ENCODE measurements at regions not wholly inside any gene's neighbourhood (a gene's known extent, or its start where the extent isn't known, plus 50 kb on each side); places are given as distances from the start of the nearest gene placed in this dataset.

GRCh38 chr3:159169828-159170227 lies 368.0 kb downstream of the MFSD1 start:
- DNase-seq (ENCODE audit: low spot score) = no peak

DNA sequence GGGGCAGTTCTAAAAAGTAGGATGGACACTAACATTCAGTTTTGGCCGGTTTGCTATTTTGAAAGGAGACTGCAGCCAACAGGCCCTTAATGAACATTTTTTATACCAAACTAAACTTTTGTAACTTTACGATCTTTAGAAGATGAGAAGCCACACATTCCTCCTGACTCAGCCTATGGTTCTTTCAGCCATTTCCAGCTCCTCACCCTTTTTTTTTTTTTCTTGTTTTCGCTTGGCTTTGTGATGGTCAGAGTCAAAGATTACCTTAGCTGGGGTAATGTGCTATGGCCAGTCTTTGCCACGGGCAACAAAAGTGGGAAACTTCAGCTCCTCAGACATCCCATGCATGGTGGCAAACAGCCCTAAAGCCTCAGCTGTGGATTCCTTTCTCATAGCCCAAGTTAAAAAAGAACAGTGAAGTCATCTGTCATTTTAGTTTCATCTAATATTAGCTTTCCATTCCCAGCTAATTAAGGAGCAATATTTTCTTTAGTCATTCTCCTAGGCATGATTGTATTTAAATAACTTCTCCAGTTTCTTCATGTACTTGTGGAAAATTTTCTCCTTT lies 368.7 kb downstream of the MFSD1 start:
- no peak for DNase-seq (ENCODE audit: low spot score)

DNA sequence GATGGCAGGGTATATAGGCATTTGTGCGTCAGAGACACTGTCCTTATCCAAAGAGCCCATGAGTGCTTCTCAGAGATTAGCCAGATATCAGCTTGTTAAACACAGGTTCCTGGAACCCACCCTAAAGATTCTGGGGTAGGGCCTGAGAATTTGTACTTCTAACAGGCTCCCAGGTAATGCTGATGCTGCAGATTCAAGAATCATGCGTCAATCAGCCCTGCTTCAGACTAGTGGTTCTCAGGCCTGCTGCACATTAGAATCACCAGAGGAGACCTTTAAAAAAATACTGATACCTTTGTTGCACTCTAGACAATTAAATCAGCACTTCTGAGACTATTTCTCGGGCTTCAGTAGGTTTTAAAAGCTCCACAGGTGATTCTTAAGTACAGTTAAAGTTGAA lies 369.5 kb downstream of the MFSD1 start:
- no peak for DNase-seq (ENCODE audit: low spot score)

DNA sequence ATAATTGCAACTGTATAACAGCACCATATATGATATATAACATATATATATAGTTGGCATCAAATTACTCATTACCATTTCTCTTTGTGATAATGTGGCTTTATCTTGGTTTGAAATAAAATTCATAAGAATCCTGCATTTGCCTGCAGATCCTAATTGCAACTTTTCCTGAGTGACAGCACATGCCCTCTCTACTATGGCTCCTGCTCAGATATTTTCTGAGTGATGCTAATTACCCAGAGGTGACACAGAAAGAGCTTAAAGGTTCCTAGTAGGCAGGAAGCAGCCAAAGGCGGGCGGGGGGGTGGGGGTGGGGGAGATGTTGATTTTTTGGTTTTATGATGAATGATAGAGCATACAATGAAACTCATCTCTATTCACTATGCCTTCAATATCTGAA lies 370.6 kb downstream of the MFSD1 start:
- no peak for DNase-seq (ENCODE audit: low spot score)

DNA sequence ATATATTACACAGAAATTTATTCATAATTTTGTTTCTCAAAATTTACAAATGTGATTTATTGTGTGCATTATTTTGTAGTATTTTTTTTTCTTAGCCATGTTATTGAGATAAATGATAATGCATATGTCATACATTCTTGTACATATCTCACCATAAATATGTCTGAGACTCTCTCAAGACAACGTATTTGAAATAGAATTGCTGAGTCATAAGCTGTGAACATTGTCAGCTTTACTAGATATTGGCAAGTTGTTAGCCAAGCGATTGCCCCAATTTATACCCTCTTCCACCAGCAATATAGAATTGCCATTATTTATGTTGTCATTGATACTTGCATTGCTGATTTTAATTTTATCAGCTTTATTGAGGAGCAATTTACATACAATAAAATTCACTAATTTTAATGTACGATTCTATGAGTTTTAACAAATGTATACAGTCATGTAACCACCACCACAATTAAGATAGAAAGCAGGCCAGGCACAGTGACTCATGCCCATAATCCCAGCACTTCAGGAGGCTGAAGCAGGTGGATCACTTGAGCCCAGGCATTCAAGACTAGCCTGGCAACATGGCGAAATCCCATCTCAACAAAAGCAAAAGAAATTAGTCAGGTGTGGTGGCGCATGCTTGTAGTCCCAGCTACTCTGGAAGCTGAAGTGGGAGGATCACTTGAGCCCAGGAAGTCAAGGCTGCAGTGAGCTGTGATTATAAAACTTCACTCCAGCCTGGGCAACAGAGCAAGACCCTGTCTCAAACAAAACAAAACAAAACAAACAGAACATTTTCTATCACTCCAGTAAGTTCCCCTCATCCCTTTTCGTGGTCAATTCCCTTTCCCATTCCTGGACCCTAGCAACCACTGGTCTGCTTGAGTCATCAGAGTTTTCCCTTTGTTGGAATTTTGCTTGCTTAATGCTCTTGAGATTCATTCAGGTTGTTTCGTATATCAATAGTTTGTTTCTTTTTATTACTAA lies 373.1 kb downstream of the MFSD1 start:
- DNase-seq (ENCODE audit: low spot score) = no peak

- DNase-seq (ENCODE audit: low spot score) = no peak
Observed at GRCh38 chr3:159178209-159178897, 376.5 kb downstream of the MFSD1 start.

- DNase-seq (ENCODE audit: low spot score) = no peak
Observed at GRCh38 chr3:159182961-159183360, 381.1 kb downstream of the MFSD1 start.

DNA sequence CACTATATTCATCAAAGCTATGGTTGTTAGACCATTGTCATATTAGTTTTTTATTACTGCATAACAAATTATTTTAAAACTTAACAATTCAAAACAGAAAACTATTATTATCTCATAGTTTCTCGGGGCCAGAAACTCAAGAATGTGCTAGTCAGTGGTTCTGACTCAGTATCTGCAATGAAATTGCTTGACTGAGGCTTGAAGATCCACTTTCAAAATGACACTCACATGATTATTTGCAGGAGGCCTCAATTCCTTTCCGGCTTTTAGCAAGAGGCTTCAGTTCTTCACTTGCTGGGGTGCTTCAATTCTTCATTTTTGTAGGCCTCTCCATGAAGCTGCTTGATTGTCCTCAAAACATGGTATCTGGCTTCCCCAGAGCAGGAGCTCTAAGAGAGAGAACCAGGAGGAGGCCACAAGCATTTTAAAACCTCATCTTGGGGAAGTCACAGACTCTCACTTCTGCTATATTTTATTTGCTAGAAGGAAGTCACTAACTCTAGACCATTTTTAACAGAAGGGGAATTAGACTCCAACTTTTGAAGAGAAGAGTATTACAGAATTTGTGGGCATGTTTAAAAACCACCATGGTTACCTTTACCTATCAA lies 383.7 kb downstream of the MFSD1 start:
- no peak for DNase-seq (ENCODE audit: low spot score)

DNA sequence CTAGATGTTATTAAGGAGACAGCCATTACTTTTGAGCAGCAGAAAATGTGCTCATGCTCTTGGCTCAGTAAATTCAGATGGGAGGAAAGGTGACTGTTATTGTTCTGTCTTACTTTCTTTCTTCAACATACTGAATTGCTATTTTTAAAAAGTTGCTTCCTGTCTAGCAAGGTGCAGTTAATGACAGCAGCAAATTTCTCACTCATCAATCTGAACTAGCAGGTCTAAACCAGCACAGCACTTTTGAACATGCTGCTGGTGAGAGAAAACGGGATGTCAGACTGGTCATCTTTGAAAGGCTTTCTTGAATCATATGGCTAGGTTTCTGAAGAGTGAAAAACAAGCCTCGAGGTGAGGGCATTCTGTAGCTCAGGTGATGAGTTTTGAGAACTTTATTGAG lies 384.7 kb downstream of the MFSD1 start:
- DNase-seq (ENCODE audit: low spot score) = no peak

DNA sequence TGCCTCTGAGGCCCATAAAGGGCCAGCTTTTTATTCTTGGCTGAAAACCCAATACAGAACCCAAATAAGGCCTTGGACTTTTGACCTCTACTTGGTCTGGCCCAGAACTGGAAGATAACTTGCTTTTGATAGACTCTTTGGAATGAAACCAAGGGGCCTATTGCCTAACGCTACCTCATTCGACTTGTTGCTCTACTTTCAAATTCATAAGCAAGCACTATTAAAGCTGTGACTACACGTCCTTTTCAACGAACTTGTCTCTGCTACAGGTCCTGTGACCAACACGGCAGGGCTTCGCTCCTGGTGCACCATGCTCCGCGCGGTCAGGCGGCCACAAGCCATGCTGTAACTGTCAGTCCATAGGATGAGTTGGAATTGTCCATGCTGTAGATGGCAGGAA lies 385.4 kb downstream of the MFSD1 start:
- DNase-seq (ENCODE audit: low spot score) = no peak

DNA sequence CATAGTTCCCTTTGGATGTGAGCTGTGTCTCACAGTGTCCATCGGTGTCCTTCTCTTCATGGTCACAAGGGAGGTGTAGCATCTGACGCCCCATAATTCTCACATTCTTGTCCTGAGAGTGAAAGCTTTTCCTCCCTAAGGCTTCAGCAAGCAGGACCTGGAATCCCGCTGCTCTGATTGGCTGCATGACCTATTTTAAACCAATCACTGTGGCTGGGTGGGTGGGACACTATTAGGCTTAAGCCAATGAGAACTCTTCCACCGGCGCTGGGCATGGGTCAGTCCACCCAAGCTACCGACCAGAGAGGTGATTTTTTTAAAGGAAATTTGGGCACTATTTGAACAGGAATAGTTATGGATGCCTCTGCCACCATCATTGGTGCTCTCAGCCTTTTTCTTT lies 385.9 kb downstream of the MFSD1 start:
- no peak for DNase-seq (ENCODE audit: low spot score)

DNA sequence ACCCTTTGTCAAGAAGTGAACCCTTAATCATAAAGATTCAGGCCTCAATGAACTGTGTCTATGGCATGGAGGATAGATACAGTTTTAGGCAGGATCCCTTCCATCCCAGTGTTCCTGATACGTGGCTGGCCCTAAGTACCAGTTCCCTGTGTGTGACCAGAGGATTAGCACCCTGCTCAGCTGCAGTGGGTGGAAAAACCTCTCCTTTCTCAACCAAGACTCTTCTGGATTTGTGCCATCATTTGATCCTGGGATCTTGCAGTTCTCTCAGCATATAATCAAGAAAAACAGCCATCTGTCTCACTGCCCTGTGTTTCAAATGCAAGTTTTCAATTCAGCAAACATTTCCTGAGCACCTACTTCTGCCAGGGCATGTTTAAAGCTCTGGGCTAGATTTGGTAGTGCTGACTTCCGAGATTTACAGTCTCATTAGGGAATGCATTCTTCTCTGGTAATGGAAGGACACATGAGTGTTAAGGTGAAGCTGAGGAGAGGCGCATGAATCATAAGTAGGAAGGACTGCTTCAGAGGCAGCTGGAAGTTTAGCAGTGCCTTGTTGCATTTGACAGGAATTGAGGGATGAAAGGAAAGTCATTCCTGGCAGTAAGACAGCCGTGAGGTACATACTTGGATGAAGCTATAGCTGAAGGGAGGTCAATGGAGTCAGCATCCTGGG lies 388.3 kb downstream of the MFSD1 start:
- DNase-seq (ENCODE audit: low spot score) = no peak

DNA sequence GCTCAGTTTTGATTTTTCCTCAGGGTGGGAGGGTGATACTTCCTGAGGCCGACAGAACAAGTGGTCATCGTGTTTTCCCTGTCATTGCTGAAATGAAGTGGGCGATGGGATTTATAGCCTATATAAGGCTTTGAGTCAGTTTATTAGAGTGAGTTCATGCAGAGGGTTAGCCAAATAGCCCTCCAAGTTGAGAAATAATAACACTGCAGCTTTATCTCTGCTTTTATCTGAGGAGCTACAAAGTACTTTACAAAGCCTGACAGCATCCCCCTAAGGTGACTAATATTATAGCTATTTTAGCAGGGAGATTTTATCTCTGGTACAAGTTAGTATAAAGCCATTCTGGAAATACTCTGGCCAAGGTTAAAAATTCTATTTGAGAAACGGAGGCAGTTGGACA lies 389.6 kb downstream of the MFSD1 start:
- no peak for DNase-seq (ENCODE audit: low spot score)

GRCh38 chr3:159196359-159196758 lies 394.5 kb downstream of the MFSD1 start:
- DNase-seq (ENCODE audit: low spot score) = no peak

GRCh38 chr3:159200176-159200575 lies 398.3 kb downstream of the MFSD1 start:
- DNase-seq (ENCODE audit: low spot score) = no peak

DNA sequence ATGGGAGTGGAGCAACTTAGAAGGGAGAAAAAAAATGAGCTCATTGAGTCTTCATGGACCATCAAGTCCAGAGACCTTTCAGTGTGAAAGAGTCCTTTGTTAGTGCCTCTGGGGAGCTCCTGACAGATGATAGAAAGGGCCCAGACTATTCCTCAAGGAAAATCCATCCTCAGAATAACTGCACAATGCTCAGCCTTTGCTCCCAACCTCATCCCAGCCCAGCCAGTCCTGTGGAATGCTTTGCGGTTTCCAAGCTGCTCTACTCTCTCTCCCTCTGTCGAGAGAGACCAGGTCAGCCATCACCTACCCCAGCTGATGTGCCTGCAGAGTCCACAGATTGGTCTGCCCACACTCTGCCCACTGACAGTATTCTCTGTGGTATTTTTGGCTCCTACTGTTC lies 406.2 kb downstream of the MFSD1 start:
- DNase-seq (ENCODE audit: low spot score) = no peak

- DNase-seq (ENCODE audit: low spot score) = no peak
Observed at GRCh38 chr3:159209459-159209858, 407.6 kb downstream of the MFSD1 start.

DNA sequence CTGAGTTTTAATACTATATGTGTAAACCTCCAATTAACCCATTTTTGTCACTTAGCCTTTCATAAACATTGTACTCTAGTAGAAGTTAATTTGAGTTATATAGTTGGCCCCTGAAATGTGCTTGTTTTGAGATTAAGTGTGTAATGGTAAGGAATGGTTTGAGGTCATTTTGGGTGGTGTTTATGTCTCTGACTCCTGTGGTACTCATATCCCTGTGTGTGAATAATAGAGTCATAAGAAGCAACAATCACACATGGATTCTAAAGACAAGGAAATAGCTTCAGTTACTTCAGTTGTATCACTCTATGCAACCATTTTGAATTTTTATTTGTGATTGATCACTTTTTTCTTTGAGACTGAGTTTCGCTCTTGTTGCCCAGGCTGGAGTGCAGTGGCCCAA lies 408.5 kb downstream of the MFSD1 start:
- no peak for DNase-seq (ENCODE audit: low spot score)

DNA sequence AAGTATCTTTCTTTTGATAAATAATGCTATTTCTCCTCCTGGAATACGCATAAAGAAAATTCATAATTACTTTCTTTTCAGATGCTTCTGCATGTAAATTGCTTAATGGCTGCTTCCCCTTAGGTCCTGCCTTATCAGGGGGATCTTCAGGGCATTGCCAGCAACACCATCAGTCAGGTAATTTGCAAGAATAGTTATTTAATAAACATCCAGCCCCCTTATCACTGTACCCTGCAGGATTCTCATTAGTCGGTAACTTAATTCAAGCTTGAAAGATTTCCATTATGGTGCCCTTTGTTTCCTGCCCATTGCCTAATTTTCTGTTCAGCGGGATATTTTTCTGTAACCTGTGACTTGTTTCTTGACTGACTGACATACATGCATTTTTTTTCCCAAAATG lies 414.5 kb downstream of the MFSD1 start:
- no peak for DNase-seq (ENCODE audit: low spot score)

- no peak for DNase-seq (ENCODE audit: low spot score)
Observed at GRCh38 chr3:159219231-159219630, 417.4 kb downstream of the MFSD1 start.

- DNase-seq (ENCODE audit: low spot score) = no peak
Observed at GRCh38 chr3:159221335-159221734, 419.5 kb downstream of the MFSD1 start.

- no peak for DNase-seq (ENCODE audit: low spot score)
Observed at GRCh38 chr3:159229116-159229680, 427.3 kb downstream of the MFSD1 start.
